ENCODE measurements at regions not wholly inside any gene's neighbourhood (a gene's known extent, or its start where the extent isn't known, plus 50 kb on each side); places are given as distances from the start of the nearest gene placed in this dataset.

- DNase-seq = no peak
Observed at GRCh38 chr18:21162786-21163185, 51.2 kb upstream of the ROCK1 start.

- DNase-seq = no peak
Observed at GRCh38 chr18:21163647-21164547, 52.3 kb upstream of the ROCK1 start.

- DNase-seq = no peak
Observed at GRCh38 chr18:21164548-21165095, 53.0 kb upstream of the ROCK1 start.

- peak in 1 of 2 experiments; percentile 4 for DNase-seq
Observed at GRCh38 chr18:21167641-21168377, 56.2 kb upstream of the ROCK1 start.

GRCh38 chr18:21168880-21169279, 57.3 kb upstream of the ROCK1 start:
- DNase-seq = no peak

GRCh38 chr18:21177822-21178221, 64.2 kb upstream of the GREB1L start:
- no peak for DNase-seq

GRCh38 chr18:21179590-21180220, 62.3 kb upstream of the GREB1L start:
- peak; percentile 5 to 35 for DNase-seq

- DNase-seq = no peak
Observed at GRCh38 chr18:21180588-21180987, 61.4 kb upstream of the GREB1L start.

GRCh38 chr18:21181766-21182165, 60.3 kb upstream of the GREB1L start:
- DNase-seq = no peak

GRCh38 chr18:21183670-21184069, 58.4 kb upstream of the GREB1L start:
- no peak for DNase-seq

- no peak for DNase-seq
Observed at GRCh38 chr18:21184396-21184996, 57.5 kb upstream of the GREB1L start.

GRCh38 chr18:21187886-21188285, 54.1 kb upstream of the GREB1L start:
- no peak for DNase-seq

- DNase-seq = peak in 1 of 2 experiments; percentile 15
Observed at GRCh38 chr18:21191596-21192307, 50.3 kb upstream of the GREB1L start.
